Upper lobe of left lung (tissue), 6 donors: ENCODE measurements at regions not wholly inside any gene's neighbourhood (a gene's known extent, or its start where the extent isn't known, plus 50 kb on each side); places are given as distances from the start of the nearest gene placed in this dataset.

ENCODE experiments used
- ATAC-seq, 2 donors: fragments of 200-7000 bp; cut with Tn5 transposase; one replicate each; pipeline ENCODE4 v1.9.1; 2022; ENCODE audit warnings: mild to moderate bottlenecking in 2 of 2, moderate library complexity in 2 of 2; ENCODE audit not compliant: low FRiP score in 2 of 2
- DNase-seq, 2 donors: peaks; one replicate each; pipeline ENCODE4 v3.0.0-alpha.2; 2019 to 2020
- H3K27ac ChIP-seq, 4 donors: fragments of 200-600 bp; sonication (generic); one replicate each; pipeline ENCODE4 v1.5.1; 2016 to 2019
- H3K27me3 ChIP-seq, 4 donors: fragments of 200-600 bp; sonication (generic); one replicate each; pipeline ENCODE4 v1.5.1; 2017 to 2019
- H3K36me3 ChIP-seq, 4 donors: fragments of 200-600 bp; sonication (generic); one replicate each; pipeline ENCODE4 v1.5.1; 2016 to 2019
- H3K4me1 ChIP-seq, 4 donors: fragments of 200-600 bp; sonication (generic); one replicate each; pipeline ENCODE4 v1.5.1; 2018 to 2019
- H3K4me3 ChIP-seq, 4 donors: fragments of 200-600 bp; sonication (generic); one replicate each; pipeline ENCODE4 v1.5.1; 2017 to 2019; ENCODE audit warnings: mild to moderate bottlenecking in 2 of 4, moderate library complexity in 1 of 4
- H3K9me3 ChIP-seq, 4 donors: fragments of 200-600 bp; sonication (generic); one replicate each; pipeline ENCODE4 v1.5.1; 2018 to 2019
- EP300 ChIP-seq, 4 donors: sonication (generic); formaldehyde crosslinking; IDR thresholded peaks; one replicate each; pipeline ENCODE4 v1.5.1; 2017; ENCODE audit warnings: antibody characterized with exemption in 4 of 4, control low read depth in 2 of 4
- POLR2A ChIP-seq, 4 donors: fragments of 450-650 bp; IDR thresholded peaks; one replicate each; pipeline ENCODE4 v1.5.1; 2016 to 2017; ENCODE audit warnings: antibody characterized with exemption in 4 of 4, mild to moderate bottlenecking in 2 of 4
- POLR2AphosphoS5 ChIP-seq, 2 donors: sonication (generic); formaldehyde crosslinking; IDR thresholded peaks; one replicate each; pipeline ENCODE4 v1.5.1; 2017; ENCODE audit warnings: antibody characterized with exemption in 2 of 2
- WGBS, 2 donors: methylation state at CpG; one replicate each; pipeline ENCODE4 v1.1.5; 2017 to 2018; 5-methylcytosine and 5-hydroxymethylcytosine counted together
- TF ChIP-seq, protein P1 (sequence below), 6 experiments: fragments of 450-650 bp in 4 of 6; fragments of 200-600 bp in 2 of 6; sonication (generic) in 2 of 6; IDR thresholded peaks; one replicate each; pipeline ENCODE4 v1.5.1; 2016 to 2019; ENCODE audit warnings: antibody characterized with exemption in 6 of 6
- donor health status: DM: no; HTN: no; CAD: no; lungs with moderate emphysema.
- donor health status: DM: no; HTN: yes; CAD: no; lungs with severe emphysema.

- Histone ChIP-seq H3K27ac (no peak overlapping the region), H3K4me3 (no peak overlapping the region), H3K27me3 (no peaks in the 10 kb centered on the region), H3K4me1 (no peaks in the 10 kb centered on the region), H3K36me3 (no peaks in the 10 kb centered on the region), H3K9me3 (no peaks in the 10 kb centered on the region)
- ATAC-seq (peak in 1 of 2 donors; percentile 42), DNase-seq (peak in 1 of 2 donors; percentile 35)
- WGBS, 2 donors: 32 to 34% methylated on average over 5 of the region's 5 CpGs
- TF ChIP-seq, protein P1, sequence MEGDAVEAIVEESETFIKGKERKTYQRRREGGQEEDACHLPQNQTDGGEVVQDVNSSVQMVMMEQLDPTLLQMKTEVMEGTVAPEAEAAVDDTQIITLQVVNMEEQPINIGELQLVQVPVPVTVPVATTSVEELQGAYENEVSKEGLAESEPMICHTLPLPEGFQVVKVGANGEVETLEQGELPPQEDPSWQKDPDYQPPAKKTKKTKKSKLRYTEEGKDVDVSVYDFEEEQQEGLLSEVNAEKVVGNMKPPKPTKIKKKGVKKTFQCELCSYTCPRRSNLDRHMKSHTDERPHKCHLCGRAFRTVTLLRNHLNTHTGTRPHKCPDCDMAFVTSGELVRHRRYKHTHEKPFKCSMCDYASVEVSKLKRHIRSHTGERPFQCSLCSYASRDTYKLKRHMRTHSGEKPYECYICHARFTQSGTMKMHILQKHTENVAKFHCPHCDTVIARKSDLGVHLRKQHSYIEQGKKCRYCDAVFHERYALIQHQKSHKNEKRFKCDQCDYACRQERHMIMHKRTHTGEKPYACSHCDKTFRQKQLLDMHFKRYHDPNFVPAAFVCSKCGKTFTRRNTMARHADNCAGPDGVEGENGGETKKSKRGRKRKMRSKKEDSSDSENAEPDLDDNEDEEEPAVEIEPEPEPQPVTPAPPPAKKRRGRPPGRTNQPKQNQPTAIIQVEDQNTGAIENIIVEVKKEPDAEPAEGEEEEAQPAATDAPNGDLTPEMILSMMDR (IDR thresholded peaks at IDR 0.05): no peak
- TF ChIP-seq POLR2AphosphoS5 (IDR thresholded peaks at IDR 0.05): no peak
Measured at GRCh38 chr4:159042097-159042605, 60.7 kb upstream of the RAPGEF2 start.

DNA sequence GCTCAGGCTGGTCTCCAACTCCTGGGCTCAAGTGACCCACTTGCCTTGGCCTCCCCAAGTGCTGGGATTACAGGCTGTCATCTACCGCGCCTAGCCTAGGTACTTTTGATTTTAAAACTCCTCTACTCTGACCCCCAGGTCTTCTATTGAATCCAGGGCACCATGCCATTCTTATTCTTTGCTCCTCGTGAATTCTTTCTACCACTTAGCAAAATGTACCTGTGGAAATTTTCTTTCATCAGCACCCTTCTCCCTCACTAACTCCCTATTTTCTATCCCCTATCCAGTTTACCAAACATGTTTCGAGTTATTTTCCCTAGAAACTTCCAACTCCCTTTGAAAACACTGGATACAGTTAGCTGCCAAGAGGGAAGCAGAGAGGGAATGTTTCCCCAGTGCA lies 60.0 kb upstream of the RAPGEF2 start:
- WGBS, 2 donors: 71 to 94% methylated on average over 4 of the region's 4 CpGs
- no peaks in the 10 kb centered on the region for H3K36me3 ChIP-seq

GRCh38 chr4:159043861-159044260 lies 59.0 kb upstream of the RAPGEF2 start:
- Histone ChIP-seq H3K4me1 (no peaks in the 10 kb centered on the region), H3K4me3 (no peak overlapping the region), H3K9me3 (no peaks in the 10 kb centered on the region), H3K27me3 (no peaks in the 10 kb centered on the region), H3K27ac (no peak overlapping the region), H3K36me3 (no peaks in the 10 kb centered on the region)
- TF ChIP-seq POLR2A (IDR thresholded peaks at IDR 0.05) (no peak), EP300 (IDR thresholded peaks at IDR 0.05) (no peak), POLR2AphosphoS5 (IDR thresholded peaks at IDR 0.05) (no peak)
- TF ChIP-seq, protein P1 (IDR thresholded peaks at IDR 0.05): no peak
- 84 to 90% methylated on average over 3 of the region's 3 CpGs for WGBS, 2 donors
- ATAC-seq (no peak), DNase-seq (no peak)

More for the DNA sequence above, 60.0 kb upstream of the RAPGEF2 start:
- Histone ChIP-seq H3K27me3 (no peaks in the 10 kb centered on the region), H3K9me3 (no peaks in the 10 kb centered on the region), H3K4me1 (no peaks in the 10 kb centered on the region), H3K27ac (no peak overlapping the region), H3K4me3 (no peak overlapping the region)
- no peak for ATAC-seq
- no peak for DNase-seq
- no peak for TF ChIP-seq EP300 (IDR thresholded peaks at IDR 0.05)
- TF ChIP-seq, protein P1 (IDR thresholded peaks at IDR 0.05): no peak
- no peak for TF ChIP-seq POLR2A (IDR thresholded peaks at IDR 0.05)
- TF ChIP-seq POLR2AphosphoS5 (IDR thresholded peaks at IDR 0.05): no peak

GRCh38 chr4:159045321-159045720 lies 57.6 kb upstream of the RAPGEF2 start:
- no peaks in the 10 kb centered on the region for H3K27me3 ChIP-seq
- no peak overlapping the region for H3K4me3 ChIP-seq
- no peaks in the 10 kb centered on the region for H3K36me3 ChIP-seq
- no peaks in the 10 kb centered on the region for H3K4me1 ChIP-seq
- ATAC-seq (no peak), DNase-seq (no peak)
- no peak overlapping the region for H3K27ac ChIP-seq
- TF ChIP-seq EP300 (IDR thresholded peaks at IDR 0.05): no peak
- TF ChIP-seq POLR2AphosphoS5 (IDR thresholded peaks at IDR 0.05): no peak
- TF ChIP-seq, protein P1 (IDR thresholded peaks at IDR 0.05): no peak
- H3K9me3 ChIP-seq: no peaks in the 10 kb centered on the region

GRCh38 chr4:159046683-159047082 lies 56.2 kb upstream of the RAPGEF2 start:
- no peak overlapping the region for H3K4me3 ChIP-seq
- H3K27me3 ChIP-seq: no peaks in the 10 kb centered on the region
- WGBS, 2 donors: 88% methylated on average over 6 of the region's 6 CpGs
- H3K36me3 ChIP-seq: no peaks in the 10 kb centered on the region
- no peaks in the 10 kb centered on the region for H3K4me1 ChIP-seq
- no peaks in the 10 kb centered on the region for H3K9me3 ChIP-seq
- TF ChIP-seq, protein P1 (IDR thresholded peaks at IDR 0.05): no peak
- no peak for TF ChIP-seq POLR2A (IDR thresholded peaks at IDR 0.05)
- no peak for TF ChIP-seq EP300 (IDR thresholded peaks at IDR 0.05)
- no peak for TF ChIP-seq POLR2AphosphoS5 (IDR thresholded peaks at IDR 0.05)
- ATAC-seq (no peak), DNase-seq (no peak)
- no peak overlapping the region for H3K27ac ChIP-seq
